ENCODE measurements at regions not wholly inside any gene's neighbourhood (a gene's known extent, or its start where the extent isn't known, plus 50 kb on each side); places are given as distances from the start of the nearest gene placed in this dataset.
"Not testable (repeated sequence)": the region's sequence is repeated elsewhere in the genome, so short reads cannot be mapped to it uniquely, and the experiment has no call there.

- DNase-seq: no peak
These were observed 285.7 kb upstream of the UBE2E3 start for GRCh38 chr2:180694445-180695421.

GRCh38 chr2:180692322-180692721, 288.1 kb upstream of the UBE2E3 start:
- DNase-seq: no peak

- not testable (repeated sequence) for DNase-seq
These were observed 288.6 kb upstream of the UBE2E3 start for GRCh38 chr2:180691855-180692223.

GRCh38 chr2:180691186-180691854, 289.1 kb upstream of the UBE2E3 start:
- not testable (repeated sequence) for DNase-seq

GRCh38 chr2:180690611-180691010, 289.8 kb upstream of the UBE2E3 start:
- no peak for DNase-seq

GRCh38 chr2:180682871-180683270, 297.5 kb upstream of the UBE2E3 start:
- DNase-seq: no peak

GRCh38 chr2:180679693-180680092, 300.7 kb upstream of the UBE2E3 start:
- no peak for DNase-seq

- no peak for DNase-seq
These were observed 301.8 kb upstream of the UBE2E3 start for GRCh38 chr2:180678625-180678972.

- no peak for DNase-seq
These were observed 302.3 kb upstream of the UBE2E3 start for GRCh38 chr2:180677930-180678624.

- no peak for DNase-seq
These were observed 303.2 kb upstream of the UBE2E3 start for GRCh38 chr2:180677200-180677599.

- no peak for DNase-seq
These were observed 303.8 kb upstream of the UBE2E3 start for GRCh38 chr2:180676520-180677025.

GRCh38 chr2:180675170-180675569, 305.2 kb upstream of the UBE2E3 start:
- no peak for DNase-seq

GRCh38 chr2:180672377-180672776, 308.0 kb upstream of the UBE2E3 start:
- DNase-seq: no peak

GRCh38 chr2:180670302-180671003, 310.0 kb upstream of the UBE2E3 start:
- DNase-seq: no peak

- no peak for DNase-seq
These were observed 311.4 kb upstream of the UBE2E3 start for GRCh38 chr2:180669016-180669415.

GRCh38 chr2:180664507-180664906, 315.9 kb upstream of the UBE2E3 start:
- DNase-seq: no peak

- DNase-seq: no peak
These were observed 317.4 kb upstream of the UBE2E3 start for GRCh38 chr2:180662941-180663471.

- no peak for DNase-seq
These were observed 317.9 kb upstream of the UBE2E3 start for GRCh38 chr2:180662521-180662920.

GRCh38 chr2:180661686-180662030, 318.7 kb upstream of the UBE2E3 start:
- DNase-seq: no peak

GRCh38 chr2:180660881-180661685, 319.3 kb upstream of the UBE2E3 start:
- DNase-seq: no peak

- no peak for DNase-seq
These were observed 320.2 kb upstream of the UBE2E3 start for GRCh38 chr2:180660207-180660606.

GRCh38 chr2:180657054-180657453, 323.4 kb upstream of the UBE2E3 start:
- no peak for DNase-seq

Measured in NCI-H526 treated with DMSO at 0.1 percent for 48 hours (cell line).